CD4-positive, alpha-beta T cell (primary cell): ENCODE measurements at regions not wholly inside any gene's neighbourhood (a gene's known extent, or its start where the extent isn't known, plus 50 kb on each side); places are given as distances from the start of the nearest gene placed in this dataset.
A peak's percentile ranks its signal among the peaks of the same experiment; 100 is the strongest.

Experiments
- ATAC-seq: fragments of 200-7000 bp; cut with Tn5 transposase; one replicate; pipeline ENCODE4 v1.10.0; 2022; ENCODE audit warnings: mild to moderate bottlenecking; ENCODE audit not compliant: poor library complexity
- CTCF ChIA-PET: fragments of 350-600 bp; sonication (Branson Sonifier 250); formaldehyde crosslinking; loops from one replicate; lab custom pipeline; 2021; ENCODE audit warnings: antibody characterized with exemption, inconsistent platforms; lab: Charles Lee
- POLR2A ChIA-PET: fragments of 350-600 bp; sonication (Branson Sonifier 250); formaldehyde crosslinking; loops from one replicate; lab custom pipeline; 2021; ENCODE audit warnings: antibody characterized with exemption, inconsistent platforms; lab: Charles Lee
- DNase-seq, 14 experiments: peaks; one replicate each; pipeline ENCODE4 v3.0.0-alpha.2; 2013 to 2020; ENCODE audit warnings: mixed read lengths in 2 of 14
- H3K27ac ChIP-seq, 2 donors: one replicate each; pipeline versions ENCODE4 v1.5.1 to v1.7.0; 2013; ENCODE audit warnings: low read length in 2 of 2, low read depth in 1 of 2, mild to moderate bottlenecking in 1 of 2
- H3K27me3 ChIP-seq, 2 experiments: 1 replicate in 1 of 2; 2 replicates in 1 of 2; pipeline versions ENCODE4 v1.6.1 to v1.7.0; 2013; ENCODE audit warnings: low read length in 2 of 2, control low read depth in 1 of 2, mild to moderate bottlenecking in 1 of 2, moderate library complexity in 1 of 2; ENCODE audit not compliant: insufficient read depth in 2 of 2, control insufficient read depth in 1 of 2
- H3K36me3 ChIP-seq: one replicate; pipeline ENCODE4 v1.6.1; 2013; ENCODE audit warnings: low read length, control low read depth; ENCODE audit not compliant: insufficient read depth
- H3K4me1 ChIP-seq: one replicate; pipeline ENCODE4 v1.6.1; 2013; ENCODE audit warnings: low read length, control low read depth; ENCODE audit not compliant: insufficient read depth
- H3K4me3 ChIP-seq: one replicate; pipeline ENCODE4 v1.5.1; 2013; ENCODE audit warnings: mild to moderate bottlenecking, low read length, moderate library complexity
- H3K9me3 ChIP-seq, 2 experiments: 1 replicate in 1 of 2; 2 replicates in 1 of 2; pipeline versions ENCODE4 v1.6.1 to v1.7.0; 2013; ENCODE audit warnings: low read length in 2 of 2, mild to moderate bottlenecking in 2 of 2, control low read depth in 1 of 2, moderate library complexity in 1 of 2; ENCODE audit not compliant: control insufficient read depth in 1 of 2, insufficient read depth in 1 of 2
- H3K27ac Mint-ChIP-seq: one replicate; pipeline ENCODE4 v1.8.0; 2020; ENCODE audit warnings: mixed read lengths
- H3K27me3 Mint-ChIP-seq: one replicate; pipeline ENCODE4 v1.8.0; 2021; ENCODE audit warnings: mixed read lengths
- H3K36me3 Mint-ChIP-seq: one replicate; pipeline ENCODE4 v1.8.0; 2021; ENCODE audit warnings: low read depth, mixed read lengths
- H3K4me1 Mint-ChIP-seq: one replicate; pipeline ENCODE4 v1.8.0; 2021; ENCODE audit warnings: low read depth, mixed read lengths
- H3K4me3 Mint-ChIP-seq: one replicate; pipeline ENCODE4 v1.8.0; 2020; ENCODE audit warnings: mild to moderate bottlenecking, mixed read lengths
- H3K9me3 Mint-ChIP-seq: one replicate; pipeline ENCODE4 v1.8.0; 2020; ENCODE audit warnings: mixed read lengths
- CTCF ChIP-seq: fragments of 200-600 bp; IDR thresholded peaks from one replicate; pipeline ENCODE4 v1.8.0; 2022; ENCODE audit warnings: antibody characterized with exemption, mild to moderate bottlenecking
- intact Hi-C, 2 experiments: fragments of 100-400 bp; cut with DNase I in 1 of 2; cut with micrococcal nuclease in 1 of 2; formaldehyde crosslinking; loops; one replicate each; pipeline versions ENCODE4 v1.15.1 to v1.9.0; 2023 to 2025; cut with DNase I, micrococcal nuclease

GRCh38 chr18:27606741-27607140 lies 421.6 kb upstream of the CHST9 start:
- no peak overlapping the region for H3K27ac Mint-ChIP-seq
- Histone ChIP-seq H3K4me1 (no peaks in the 10 kb centered on the region), H3K4me3 (no peak overlapping the region), H3K9me3 (peaks cover 0 to 3% of the 10 kb centered on the region in 2 experiments), H3K27ac (no peak overlapping the region), H3K27me3 (no peaks in the 10 kb centered on the region), H3K36me3 (no peaks in the 10 kb centered on the region)
- no peaks in the 10 kb centered on the region for H3K9me3 Mint-ChIP-seq
- H3K4me1 Mint-ChIP-seq: no peaks in the 10 kb centered on the region
- ChIA-PET CTCF (no interaction called here), POLR2A (interaction anchor here (0.7 kb wide), 1 partner anchor 33 kb away, joined by 3 read pairs; no protein-coding TSS in a partner anchor)
- DNase-seq (no peak), ATAC-seq (no peak)
- H3K27me3 Mint-ChIP-seq: no peaks in the 10 kb centered on the region
- intact Hi-C loops: no loop called here
- no peaks in the 10 kb centered on the region for H3K36me3 Mint-ChIP-seq
- TF ChIP-seq CTCF: no peak
- H3K4me3 Mint-ChIP-seq: no peak overlapping the region

GRCh38 chr18:27605107-27605834 lies 420.2 kb upstream of the CHST9 start:
- TF ChIP-seq CTCF: peak; percentile 36
- ChIA-PET POLR2A (no interaction called here), CTCF (no interaction called here)
- Histone ChIP-seq H3K27ac (no peak overlapping the region), H3K36me3 (no peaks in the 10 kb centered on the region), H3K9me3 (peaks cover 0 to 3% of the 10 kb centered on the region in 2 experiments), H3K4me3 (no peak overlapping the region), H3K4me1 (no peaks in the 10 kb centered on the region), H3K27me3 (no peaks in the 10 kb centered on the region)
- ATAC-seq (no peak), DNase-seq (peak in 3 of 14 experiments; percentile 10 to 22 (median 14))
- H3K36me3 Mint-ChIP-seq: no peaks in the 10 kb centered on the region
- intact Hi-C loops: no loop called here
- no peak overlapping the region for H3K4me3 Mint-ChIP-seq
- no peaks in the 10 kb centered on the region for H3K4me1 Mint-ChIP-seq
- no peaks in the 10 kb centered on the region for H3K27me3 Mint-ChIP-seq
- no peaks in the 10 kb centered on the region for H3K9me3 Mint-ChIP-seq
- no peak overlapping the region for H3K27ac Mint-ChIP-seq

GRCh38 chr18:27604583-27604982 lies 419.5 kb upstream of the CHST9 start:
- H3K27ac ChIP-seq: no peak overlapping the region
- Mint-ChIP-seq H3K27me3 (no peaks in the 10 kb centered on the region), H3K4me3 (no peak overlapping the region), H3K4me1 (no peaks in the 10 kb centered on the region), H3K27ac (no peak overlapping the region), H3K36me3 (no peaks in the 10 kb centered on the region), H3K9me3 (no peaks in the 10 kb centered on the region)
- intact Hi-C loops: no loop called here
- DNase-seq (no peak), ATAC-seq (no peak)
- TF ChIP-seq CTCF: no peak
- ChIA-PET POLR2A (no interaction called here), CTCF (no interaction called here)
- no peak overlapping the region for H3K4me3 ChIP-seq
- peaks cover 0 to 3% of the 10 kb centered on the region in 2 experiments for H3K9me3 ChIP-seq
- no peaks in the 10 kb centered on the region for H3K36me3 ChIP-seq
- H3K4me1 ChIP-seq: no peaks in the 10 kb centered on the region
- H3K27me3 ChIP-seq: no peaks in the 10 kb centered on the region
